Transverse colon (tissue), 4 donors: ENCODE measurements at regions not wholly inside any gene's neighbourhood (a gene's known extent, or its start where the extent isn't known, plus 50 kb on each side); places are given as distances from the start of the nearest gene placed in this dataset.
"Not testable (repeated sequence)": the region's sequence is repeated elsewhere in the genome, so short reads cannot be mapped to it uniquely, and the experiment has no call there.

Experiments used
- DNase-seq: peaks from one replicate; pipeline ENCODE4 v3.0.0-alpha.2; 2019
- H3K27ac ChIP-seq, 4 donors: fragments of 200-600 bp; sonication (generic); 2 replicates each; pipeline ENCODE4 v1.5.1; 2016 to 2018; ENCODE audit warnings: inconsistent platforms in 4 of 4
- H3K27me3 ChIP-seq: fragments of 200-600 bp; sonication (generic); 2 replicates; pipeline ENCODE4 v1.5.1; 2017; ENCODE audit warnings: inconsistent platforms
- H3K36me3 ChIP-seq, 4 donors: fragments of 200-600 bp; sonication (generic); 2 replicates each; pipeline ENCODE4 v1.5.1; 2017 to 2019; ENCODE audit warnings: inconsistent platforms in 4 of 4
- H3K4me1 ChIP-seq, 4 donors: fragments of 200-600 bp; sonication (generic); 2 replicates each; pipeline ENCODE4 v1.5.1; 2017 to 2020; ENCODE audit warnings: inconsistent platforms in 4 of 4
- H3K4me3 ChIP-seq, 4 donors: fragments of 200-600 bp; sonication (generic); 1 replicate in 1 of 4; 2 replicates in 3 of 4; pipeline versions ENCODE4 v1.5.1 to v1.6.1; 2017 to 2019; ENCODE audit warnings: inconsistent platforms in 4 of 4
- H3K9me3 ChIP-seq, 2 donors: fragments of 200-600 bp; sonication (generic); 2 replicates each; pipeline ENCODE4 v1.5.1; 2017 to 2019; ENCODE audit warnings: inconsistent platforms in 2 of 2
- CTCF ChIP-seq, 5 experiments: fragments of 200-600 bp in 3 of 5; fragments of 450-650 bp in 2 of 5; sonication (generic) in 3 of 5; IDR thresholded peaks; 1 replicate in 2 of 5; 2 replicates in 3 of 5; pipeline ENCODE4 v1.5.1; 2016 to 2017; ENCODE audit warnings: antibody characterized with exemption in 5 of 5, inconsistent platforms in 3 of 5, mild to moderate bottlenecking in 2 of 5, moderate library complexity in 1 of 5
- EP300 ChIP-seq: sonication (generic); formaldehyde crosslinking; IDR thresholded peaks from one replicate; pipeline ENCODE4 v1.6.1; 2017; ENCODE audit warnings: antibody characterized with exemption, low read depth
- POLR2A ChIP-seq: fragments of 450-650 bp; IDR thresholded peaks from one replicate; pipeline ENCODE4 v1.6.1; 2016; ENCODE audit warnings: antibody characterized with exemption, mild to moderate bottlenecking, moderate library complexity
- POLR2AphosphoS5 ChIP-seq, 3 donors: sonication (generic); formaldehyde crosslinking; IDR thresholded peaks; one replicate each; pipeline ENCODE4 v1.6.1; 2016; ENCODE audit warnings: antibody characterized with exemption in 3 of 3
- WGBS, 2 donors: methylation state at CpG; one replicate each; pipeline ENCODE4 v1.1.5; 2018; ENCODE audit warnings: low coverage in 1 of 2; 5-methylcytosine and 5-hydroxymethylcytosine counted together
- in situ Hi-C, 4 donors: fragments of 200-750 bp; cut with MboI; loops; one replicate each; pipeline versions ENCODE4 v1.15.0 to v1.15.1; 2017; ENCODE audit warnings: low sequenced_read_pairs in 3 of 4, low pct_ligation_motif_present in 1 of 4, low pct_unique_long_range_greater_than_20kb in 1 of 4
- intact Hi-C: fragments of 100-400 bp; cut with DNase I; formaldehyde crosslinking; loops from one replicate; pipeline ENCODE4 v1.15.1; 2023; ENCODE audit warnings: low total_unique reads

DNA sequence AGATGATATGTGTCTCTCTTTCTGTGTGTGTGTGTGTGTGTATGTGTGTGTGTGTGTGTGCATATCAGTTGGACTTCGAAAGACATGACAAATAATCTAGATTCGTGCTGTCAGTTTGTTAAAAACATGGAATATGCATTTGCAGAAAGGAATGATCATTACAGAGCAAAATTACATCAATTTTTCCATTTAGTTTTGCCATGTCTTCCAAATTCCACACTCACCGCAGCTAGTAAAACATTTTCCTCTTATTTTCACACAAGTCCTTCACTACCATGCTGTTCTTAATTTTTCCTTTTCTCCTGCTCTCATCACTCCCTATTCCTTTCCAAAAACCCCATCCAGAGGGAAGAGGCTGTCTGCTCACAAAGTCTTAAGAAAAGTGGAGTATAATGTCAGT, 1191.4 kb upstream of the SLC39A10 start:
- Histone ChIP-seq H3K27me3 (no peaks in the 10 kb centered on the region), H3K36me3 (no peaks in the 10 kb centered on the region), H3K4me3 (no peak overlapping the region), H3K27ac (no peak overlapping the region), H3K9me3 (no peaks in the 10 kb centered on the region), H3K4me1 (no peaks in the 10 kb centered on the region)
- no peak for DNase-seq
- in situ Hi-C loops = no loop called here
- no peak for TF ChIP-seq POLR2AphosphoS5 (IDR thresholded peaks at IDR 0.05)
- no peak for TF ChIP-seq CTCF (IDR thresholded peaks at IDR 0.05)
- TF ChIP-seq EP300 = no peak
- no peak for TF ChIP-seq POLR2A
- intact Hi-C loops = no loop called here
- 66 to 76% methylated on average over 2 to 3 of the region's 3 CpGs for WGBS, 2 donors

- no peaks in the 10 kb centered on the region for H3K27me3 ChIP-seq
- no peaks in the 10 kb centered on the region for H3K36me3 ChIP-seq
- no peak overlapping the region for H3K27ac ChIP-seq
- in situ Hi-C loops = no loop called here
- no peak for DNase-seq
- WGBS, 2 donors = 66 to 73% methylated on average over 4 to 8 of the region's 8 CpGs
- H3K9me3 ChIP-seq = no peaks in the 10 kb centered on the region
- no peaks in the 10 kb centered on the region for H3K4me1 ChIP-seq
- TF ChIP-seq POLR2A = no peak
- no peak for TF ChIP-seq CTCF (IDR thresholded peaks at IDR 0.05)
- TF ChIP-seq POLR2AphosphoS5 (IDR thresholded peaks at IDR 0.05) = no peak
- no peak for TF ChIP-seq EP300
- intact Hi-C loops = no loop called here
- no peak overlapping the region for H3K4me3 ChIP-seq
Measured at GRCh38 chr2:194464964-194465638, 1191.9 kb upstream of the SLC39A10 start.

DNA sequence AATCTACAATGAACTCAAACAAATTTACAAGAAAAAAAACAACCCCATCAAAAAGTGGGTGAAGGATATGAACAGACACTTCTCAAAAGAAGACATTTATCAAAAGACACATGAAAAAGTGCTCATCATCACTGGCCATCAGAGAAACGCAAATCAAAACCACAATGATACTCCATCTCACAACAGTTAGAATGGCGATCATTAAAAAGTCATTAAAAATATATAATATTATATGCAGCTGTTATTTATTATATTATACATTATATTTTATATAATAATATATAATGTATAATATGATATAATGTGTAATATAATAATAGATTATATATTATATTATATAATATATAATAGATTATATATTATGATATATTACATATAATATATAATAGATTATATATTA, 1194.1 kb upstream of the SLC39A10 start:
- H3K9me3 ChIP-seq, H3K4me1 ChIP-seq, intact Hi-C loops, DNase-seq, H3K36me3 ChIP-seq, in situ Hi-C loops, H3K27ac ChIP-seq, H3K27me3 ChIP-seq, H3K4me3 ChIP-seq: not testable (repeated sequence)
- WGBS, 2 donors = 50 to 53% methylated on average over 2 of the region's 2 CpGs

DNA sequence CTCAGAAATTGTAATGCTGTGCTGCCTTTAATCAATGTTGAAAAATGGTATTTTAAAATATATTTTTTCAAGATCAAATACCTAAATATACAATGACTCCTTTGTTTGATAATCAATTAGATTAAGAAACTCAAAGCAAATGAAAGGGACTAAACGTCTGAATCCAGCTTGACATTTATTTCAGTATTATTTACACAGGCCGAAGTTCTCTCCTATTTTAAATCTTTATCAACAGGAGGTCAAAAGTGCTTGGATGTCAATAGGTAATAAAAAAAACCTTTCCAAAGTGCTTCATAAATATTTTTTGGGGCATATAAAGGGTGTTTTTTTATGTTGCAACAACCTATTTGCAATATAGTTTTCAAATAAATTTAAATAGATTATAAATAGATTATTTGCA, 1201.7 kb upstream of the SLC39A10 start:
- intact Hi-C loops = no loop called here
- no peak overlapping the region for H3K4me3 ChIP-seq
- no peaks in the 10 kb centered on the region for H3K9me3 ChIP-seq
- no peaks in the 10 kb centered on the region for H3K27me3 ChIP-seq
- no peak for DNase-seq
- 28 to 35% methylated on average over 2 of the region's 2 CpGs for WGBS, 2 donors
- in situ Hi-C loops = no loop called here
- H3K4me1 ChIP-seq = no peaks in the 10 kb centered on the region
- no peak overlapping the region for H3K27ac ChIP-seq
- no peaks in the 10 kb centered on the region for H3K36me3 ChIP-seq
- TF ChIP-seq POLR2AphosphoS5 (IDR thresholded peaks at IDR 0.05) (no peak), CTCF (IDR thresholded peaks at IDR 0.05) (no peak), POLR2A (no peak), EP300 (no peak)

DNA sequence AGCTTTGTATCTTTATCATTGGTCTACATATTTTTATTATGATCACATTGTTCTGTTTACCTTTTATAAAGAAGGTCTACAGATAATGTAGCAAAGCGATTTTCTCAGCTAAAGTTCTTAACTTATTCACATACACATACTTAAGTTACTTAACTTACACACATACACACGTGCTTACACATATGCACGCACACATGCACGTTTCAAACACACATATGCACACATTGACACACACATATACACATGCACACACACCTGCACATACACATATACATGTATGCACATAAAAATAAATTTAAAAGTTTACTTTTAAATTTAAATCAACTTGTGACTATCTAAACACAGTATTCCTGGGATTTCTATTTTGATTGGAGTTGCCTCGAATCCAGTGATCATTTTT, 1204.5 kb upstream of the SLC39A10 start:
- TF ChIP-seq CTCF (IDR thresholded peaks at IDR 0.05) (no peak), POLR2AphosphoS5 (IDR thresholded peaks at IDR 0.05) (no peak), POLR2A (no peak), EP300 (no peak)
- H3K4me1 ChIP-seq = no peaks in the 10 kb centered on the region
- 65 to 75% methylated on average over 5 of the region's 5 CpGs for WGBS, 2 donors
- no peaks in the 10 kb centered on the region for H3K36me3 ChIP-seq
- no peak for DNase-seq
- H3K9me3 ChIP-seq = no peaks in the 10 kb centered on the region
- H3K4me3 ChIP-seq = no peak overlapping the region
- no peak overlapping the region for H3K27ac ChIP-seq
- intact Hi-C loops (no loop called here), in situ Hi-C loops (no loop called here)
- H3K27me3 ChIP-seq = no peaks in the 10 kb centered on the region
